T-helper 17 cell (primary cell): ENCODE measurements at regions not wholly inside any gene's neighbourhood (a gene's known extent, or its start where the extent isn't known, plus 50 kb on each side); places are given as distances from the start of the nearest gene placed in this dataset.

Source experiments
- ATAC-seq: fragments of 150-1000 bp; cut with Tn5 transposase; 2 replicates; pipeline ENCODE4 v1.10.0; 2021; ENCODE audit warnings: mild to moderate bottlenecking, moderate library complexity
- DNase-seq, 3 donors: peaks; one replicate each; pipeline versions ENCODE4 v3.0.0 to v3.0.0-alpha.2; 2020 to 2021
- H3K9me3 ChIP-seq: one replicate; pipeline ENCODE4 v1.7.0; 2013; ENCODE audit warnings: low read length, mild to moderate bottlenecking; ENCODE audit not compliant: control insufficient read depth, poor library complexity, severe bottlenecking
- H3K27ac Mint-ChIP-seq: one replicate; pipeline ENCODE4 v1.8.0; 2022; ENCODE audit warnings: mild to moderate bottlenecking, moderate library complexity, mixed read lengths
- H3K27me3 Mint-ChIP-seq: one replicate; pipeline ENCODE4 v1.8.0; 2022; ENCODE audit warnings: mixed read lengths
- H3K36me3 Mint-ChIP-seq: one replicate; pipeline ENCODE4 v1.8.0; 2022; ENCODE audit warnings: low read depth, mixed read lengths
- H3K4me1 Mint-ChIP-seq: one replicate; pipeline ENCODE4 v1.8.0; 2022; ENCODE audit warnings: mild to moderate bottlenecking, mixed read lengths
- H3K4me3 Mint-ChIP-seq: one replicate; pipeline ENCODE4 v1.8.0; 2022; ENCODE audit warnings: mild to moderate bottlenecking, moderate library complexity, mixed read lengths

- ATAC-seq (no peak), DNase-seq (no peak)
- H3K4me1 Mint-ChIP-seq, result no peaks in the 10 kb centered on the region
- no peaks in the 10 kb centered on the region for H3K27me3 Mint-ChIP-seq
- H3K9me3 ChIP-seq, result no peaks in the 10 kb centered on the region
- H3K36me3 Mint-ChIP-seq, result no peaks in the 10 kb centered on the region
- H3K27ac Mint-ChIP-seq, result no peak overlapping the region
- no peak overlapping the region for H3K4me3 Mint-ChIP-seq
These were observed 745.3 kb downstream of the SATB2 start for GRCh38 chr2:198712485-198712884.

- H3K4me1 Mint-ChIP-seq, result no peaks in the 10 kb centered on the region
- no peaks in the 10 kb centered on the region for H3K27me3 Mint-ChIP-seq
- ATAC-seq (no peak), DNase-seq (no peak)
- no peak overlapping the region for H3K27ac Mint-ChIP-seq
- no peaks in the 10 kb centered on the region for H3K36me3 Mint-ChIP-seq
- H3K9me3 ChIP-seq, result no peaks in the 10 kb centered on the region
- no peak overlapping the region for H3K4me3 Mint-ChIP-seq
These were observed 746.3 kb downstream of the SATB2 start for GRCh38 chr2:198711484-198711883.

GRCh38 chr2:198710562-198710961, 747.2 kb downstream of the SATB2 start:
- Mint-ChIP-seq H3K4me3 (no peak overlapping the region), H3K36me3 (no peaks in the 10 kb centered on the region), H3K27me3 (no peaks in the 10 kb centered on the region), H3K27ac (no peak overlapping the region), H3K4me1 (no peaks in the 10 kb centered on the region)
- ATAC-seq, result no peak
- DNase-seq, result no peak
- no peaks in the 10 kb centered on the region for H3K9me3 ChIP-seq

GRCh38 chr2:198706476-198707082, 751.2 kb downstream of the SATB2 start:
- DNase-seq, result no peak
- Mint-ChIP-seq H3K36me3 (no peaks in the 10 kb centered on the region), H3K27ac (no peak overlapping the region), H3K4me3 (no peak overlapping the region), H3K27me3 (no peaks in the 10 kb centered on the region), H3K4me1 (no peaks in the 10 kb centered on the region)
- no peak for ATAC-seq
- H3K9me3 ChIP-seq, result no peaks in the 10 kb centered on the region

- H3K4me1 Mint-ChIP-seq, result no peaks in the 10 kb centered on the region
These were observed 754.5 kb downstream of the SATB2 start for GRCh38 chr2:198703281-198703680.

GRCh38 chr2:198702796-198703195, 754.9 kb downstream of the SATB2 start:
- no peak for ATAC-seq
- Mint-ChIP-seq H3K4me1 (no peaks in the 10 kb centered on the region), H3K27me3 (no peaks in the 10 kb centered on the region), H3K27ac (no peak overlapping the region), H3K4me3 (no peak overlapping the region), H3K36me3 (peaks cover 4% of the 10 kb centered on the region)
- H3K9me3 ChIP-seq, result no peaks in the 10 kb centered on the region
- no peak for DNase-seq

More at GRCh38 chr2:198703281-198703680, 754.5 kb downstream of the SATB2 start:
- H3K9me3 ChIP-seq, result no peaks in the 10 kb centered on the region
- Mint-ChIP-seq H3K27ac (no peak overlapping the region), H3K36me3 (peaks cover 2% of the 10 kb centered on the region), H3K27me3 (no peaks in the 10 kb centered on the region), H3K4me3 (no peak overlapping the region)
- DNase-seq, result no peak
- no peak for ATAC-seq

- no peaks in the 10 kb centered on the region for H3K27me3 Mint-ChIP-seq
- DNase-seq (no peak), ATAC-seq (no peak)
- H3K9me3 ChIP-seq, result no peaks in the 10 kb centered on the region
- H3K27ac Mint-ChIP-seq, result no peak overlapping the region
- H3K36me3 Mint-ChIP-seq, result peaks cover 4% of the 10 kb centered on the region
- no peak overlapping the region for H3K4me3 Mint-ChIP-seq
- H3K4me1 Mint-ChIP-seq, result no peaks in the 10 kb centered on the region
These were observed 756.3 kb downstream of the SATB2 start for GRCh38 chr2:198701481-198701880.

GRCh38 chr2:198700319-198700718, 757.4 kb downstream of the SATB2 start:
- ATAC-seq (no peak), DNase-seq (no peak)
- Mint-ChIP-seq H3K4me1 (no peaks in the 10 kb centered on the region), H3K36me3 (peaks cover 4% of the 10 kb centered on the region), H3K4me3 (no peak overlapping the region), H3K27me3 (no peaks in the 10 kb centered on the region), H3K27ac (no peak overlapping the region)
- no peaks in the 10 kb centered on the region for H3K9me3 ChIP-seq

GRCh38 chr2:198698230-198698629, 759.5 kb downstream of the SATB2 start:
- H3K9me3 ChIP-seq, result no peaks in the 10 kb centered on the region
- no peak for ATAC-seq
- Mint-ChIP-seq H3K27me3 (no peaks in the 10 kb centered on the region), H3K4me1 (no peaks in the 10 kb centered on the region), H3K36me3 (peaks cover 4% of the 10 kb centered on the region), H3K4me3 (no peak overlapping the region), H3K27ac (no peak overlapping the region)
- no peak for DNase-seq

- no peak overlapping the region for H3K27ac Mint-ChIP-seq
- no peaks in the 10 kb centered on the region for H3K9me3 ChIP-seq
- ATAC-seq, result no peak
- no peaks in the 10 kb centered on the region for H3K4me1 Mint-ChIP-seq
- H3K4me3 Mint-ChIP-seq, result no peak overlapping the region
- no peak for DNase-seq
- H3K36me3 Mint-ChIP-seq, result peaks cover 4% of the 10 kb centered on the region
- H3K27me3 Mint-ChIP-seq, result no peaks in the 10 kb centered on the region
These were observed 759.9 kb downstream of the SATB2 start for GRCh38 chr2:198697794-198698193.

- no peaks in the 10 kb centered on the region for H3K9me3 ChIP-seq
- no peak for DNase-seq
- Mint-ChIP-seq H3K27me3 (no peaks in the 10 kb centered on the region), H3K27ac (no peak overlapping the region), H3K4me3 (no peak overlapping the region), H3K36me3 (peaks cover 4% of the 10 kb centered on the region), H3K4me1 (no peaks in the 10 kb centered on the region)
- ATAC-seq, result no peak
These were observed 760.5 kb downstream of the SATB2 start for GRCh38 chr2:198697218-198697617.

- Mint-ChIP-seq H3K4me3 (no peak overlapping the region), H3K36me3 (peaks cover 4% of the 10 kb centered on the region), H3K27me3 (no peaks in the 10 kb centered on the region), H3K27ac (no peak overlapping the region), H3K4me1 (no peaks in the 10 kb centered on the region)
- ATAC-seq, result no peak
- no peak for DNase-seq
- no peaks in the 10 kb centered on the region for H3K9me3 ChIP-seq
These were observed 761.9 kb downstream of the SATB2 start for GRCh38 chr2:198695879-198696278.

- Mint-ChIP-seq H3K4me3 (no peak overlapping the region), H3K4me1 (no peaks in the 10 kb centered on the region), H3K27me3 (no peaks in the 10 kb centered on the region), H3K27ac (no peak overlapping the region), H3K36me3 (peaks cover under 1% of the 10 kb centered on the region)
- no peaks in the 10 kb centered on the region for H3K9me3 ChIP-seq
- DNase-seq (no peak), ATAC-seq (no peak)
These were observed 764.7 kb downstream of the SATB2 start for GRCh38 chr2:198692907-198693510.

- no peak overlapping the region for H3K4me3 Mint-ChIP-seq
- no peak overlapping the region for H3K27ac Mint-ChIP-seq
- ATAC-seq (no peak), DNase-seq (no peak)
- no peaks in the 10 kb centered on the region for H3K27me3 Mint-ChIP-seq
- H3K36me3 Mint-ChIP-seq, result no peaks in the 10 kb centered on the region
- H3K4me1 Mint-ChIP-seq, result no peaks in the 10 kb centered on the region
- H3K9me3 ChIP-seq, result no peaks in the 10 kb centered on the region
These were observed 766.5 kb downstream of the SATB2 start for GRCh38 chr2:198691236-198691635.
